IMR-90 (cell line): ENCODE measurements at regions not wholly inside any gene's neighbourhood (a gene's known extent, or its start where the extent isn't known, plus 50 kb on each side); places are given as distances from the start of the nearest gene placed in this dataset.

Experiments
- CEBPB ChIP-seq: IDR thresholded peaks from 2 replicates; pipeline ENCODE4 v1.6.1; 2012; ENCODE audit warnings: low read depth, low read length, improper control_type of control experiment
- CHD1 ChIP-seq: IDR thresholded peaks from 2 replicates; pipeline ENCODE4 v1.6.1; 2012; ENCODE audit warnings: low read depth, low read length, improper control_type of control experiment
- FOS ChIP-seq: fragments of 150-350 bp; IDR thresholded peaks from 2 replicates; pipeline ENCODE4 v1.6.1; 2016; ENCODE audit warnings: low read depth, low read length
- MAFK ChIP-seq: IDR thresholded peaks from 2 replicates; pipeline ENCODE4 v1.6.1; 2012; ENCODE audit warnings: low read depth, low read length, improper control_type of control experiment
- MXI1 ChIP-seq: IDR thresholded peaks from 2 replicates; pipeline ENCODE4 v1.6.1; 2012; ENCODE audit warnings: low read depth, mild to moderate bottlenecking, low read length, moderate library complexity, borderline replicate concordance
- NFE2L2 ChIP-seq: fragments of 150-350 bp; IDR thresholded peaks from 2 replicates; pipeline ENCODE4 v1.6.1; 2016; ENCODE audit warnings: low read depth, mild to moderate bottlenecking, low read length
- POLR2A ChIP-seq: IDR thresholded peaks from 2 replicates; pipeline ENCODE4 v1.6.1; 2012; ENCODE audit warnings: mild to moderate bottlenecking, low read depth, low read length
- RAD21 ChIP-seq: IDR thresholded peaks from 2 replicates; pipeline ENCODE4 v1.6.1; 2012; ENCODE audit warnings: low read length, improper control_type of control experiment
- RCOR1 ChIP-seq: IDR thresholded peaks from 2 replicates; pipeline ENCODE4 v1.6.1; 2012; ENCODE audit warnings: mild to moderate bottlenecking, low read length, improper control_type of control experiment; ENCODE audit not compliant: insufficient replicate concordance
- RFX5 ChIP-seq: IDR thresholded peaks from 2 replicates; pipeline ENCODE4 v1.8.0; 2012; ENCODE audit warnings: low read depth, mild to moderate bottlenecking, low read length, moderate library complexity
- SMC3 ChIP-seq: fragments of 150-350 bp; IDR thresholded peaks from 2 replicates; pipeline ENCODE4 v1.6.1; 2016; ENCODE audit warnings: low read depth, mild to moderate bottlenecking, antibody characterized with exemption, low read length, moderate library complexity
- TF ChIP-seq, protein P1 (sequence below): conservative IDR thresholded peaks from 2 replicates; pipeline ENCODE4 v1.5.1; 2012; ENCODE audit warnings: mild to moderate bottlenecking, low read depth, low read length, improper control_type of control experiment
- TF ChIP-seq, protein P2 (sequence below): fragments of 150-350 bp; IDR thresholded peaks from 2 replicates; pipeline ENCODE4 v1.6.1; 2017; ENCODE audit warnings: mild to moderate bottlenecking, antibody characterized with exemption, low read length, low read depth

DNA sequence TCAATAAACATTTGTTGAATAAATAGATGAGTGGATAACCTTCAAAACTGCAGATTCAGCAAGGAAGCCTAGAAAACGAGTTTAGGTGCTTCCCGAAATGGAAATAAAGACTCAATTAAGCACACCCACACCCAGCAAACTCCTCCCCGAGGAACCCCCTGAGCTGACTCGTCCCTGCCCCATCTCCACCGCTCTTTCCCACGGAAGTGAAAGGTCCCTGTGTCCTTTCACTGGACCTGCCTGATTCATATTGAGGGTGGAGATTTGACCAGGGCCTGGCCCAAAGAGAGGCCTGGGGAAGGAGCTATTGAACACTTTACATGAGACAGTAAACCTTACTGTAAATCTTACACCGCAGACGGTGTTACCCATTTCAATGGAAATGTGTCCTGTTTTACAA is 129.1 kb downstream of the CPZ start:
- no peak for TF ChIP-seq POLR2A
- TF ChIP-seq, protein P1, sequence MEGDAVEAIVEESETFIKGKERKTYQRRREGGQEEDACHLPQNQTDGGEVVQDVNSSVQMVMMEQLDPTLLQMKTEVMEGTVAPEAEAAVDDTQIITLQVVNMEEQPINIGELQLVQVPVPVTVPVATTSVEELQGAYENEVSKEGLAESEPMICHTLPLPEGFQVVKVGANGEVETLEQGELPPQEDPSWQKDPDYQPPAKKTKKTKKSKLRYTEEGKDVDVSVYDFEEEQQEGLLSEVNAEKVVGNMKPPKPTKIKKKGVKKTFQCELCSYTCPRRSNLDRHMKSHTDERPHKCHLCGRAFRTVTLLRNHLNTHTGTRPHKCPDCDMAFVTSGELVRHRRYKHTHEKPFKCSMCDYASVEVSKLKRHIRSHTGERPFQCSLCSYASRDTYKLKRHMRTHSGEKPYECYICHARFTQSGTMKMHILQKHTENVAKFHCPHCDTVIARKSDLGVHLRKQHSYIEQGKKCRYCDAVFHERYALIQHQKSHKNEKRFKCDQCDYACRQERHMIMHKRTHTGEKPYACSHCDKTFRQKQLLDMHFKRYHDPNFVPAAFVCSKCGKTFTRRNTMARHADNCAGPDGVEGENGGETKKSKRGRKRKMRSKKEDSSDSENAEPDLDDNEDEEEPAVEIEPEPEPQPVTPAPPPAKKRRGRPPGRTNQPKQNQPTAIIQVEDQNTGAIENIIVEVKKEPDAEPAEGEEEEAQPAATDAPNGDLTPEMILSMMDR, result no peak
- TF ChIP-seq MAFK, result no peak
- no peak for TF ChIP-seq CHD1
- TF ChIP-seq FOS, result no peak
- no peak for TF ChIP-seq CEBPB
- no peak for TF ChIP-seq RAD21
- TF ChIP-seq MXI1, result no peak
- TF ChIP-seq RFX5, result no peak
- TF ChIP-seq, protein P2, sequence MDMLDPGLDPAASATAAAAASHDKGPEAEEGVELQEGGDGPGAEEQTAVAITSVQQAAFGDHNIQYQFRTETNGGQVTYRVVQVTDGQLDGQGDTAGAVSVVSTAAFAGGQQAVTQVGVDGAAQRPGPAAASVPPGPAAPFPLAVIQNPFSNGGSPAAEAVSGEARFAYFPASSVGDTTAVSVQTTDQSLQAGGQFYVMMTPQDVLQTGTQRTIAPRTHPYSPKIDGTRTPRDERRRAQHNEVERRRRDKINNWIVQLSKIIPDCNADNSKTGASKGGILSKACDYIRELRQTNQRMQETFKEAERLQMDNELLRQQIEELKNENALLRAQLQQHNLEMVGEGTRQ, result no peak
- no peak for TF ChIP-seq SMC3
- TF ChIP-seq RCOR1, result no peak
- TF ChIP-seq NFE2L2, result no peak
